C4-2B (cell line): ENCODE measurements at regions not wholly inside any gene's neighbourhood (a gene's known extent, or its start where the extent isn't known, plus 50 kb on each side); places are given as distances from the start of the nearest gene placed in this dataset.

Experiments
- ZFX ChIP-seq: fragments of 450-650 bp; IDR thresholded peaks from 2 replicates; pipeline ENCODE4 v1.6.1; 2017
- TF ChIP-seq, protein P1 (sequence below): fragments of 450-650 bp; conservative IDR thresholded peaks from 2 replicates; pipeline ENCODE4 v1.5.1; 2017; ENCODE audit warnings: mild to moderate bottlenecking

GRCh38 chr5:171528036-171528435, 108.6 kb downstream of the FGF18 start:
- TF ChIP-seq, protein P1, sequence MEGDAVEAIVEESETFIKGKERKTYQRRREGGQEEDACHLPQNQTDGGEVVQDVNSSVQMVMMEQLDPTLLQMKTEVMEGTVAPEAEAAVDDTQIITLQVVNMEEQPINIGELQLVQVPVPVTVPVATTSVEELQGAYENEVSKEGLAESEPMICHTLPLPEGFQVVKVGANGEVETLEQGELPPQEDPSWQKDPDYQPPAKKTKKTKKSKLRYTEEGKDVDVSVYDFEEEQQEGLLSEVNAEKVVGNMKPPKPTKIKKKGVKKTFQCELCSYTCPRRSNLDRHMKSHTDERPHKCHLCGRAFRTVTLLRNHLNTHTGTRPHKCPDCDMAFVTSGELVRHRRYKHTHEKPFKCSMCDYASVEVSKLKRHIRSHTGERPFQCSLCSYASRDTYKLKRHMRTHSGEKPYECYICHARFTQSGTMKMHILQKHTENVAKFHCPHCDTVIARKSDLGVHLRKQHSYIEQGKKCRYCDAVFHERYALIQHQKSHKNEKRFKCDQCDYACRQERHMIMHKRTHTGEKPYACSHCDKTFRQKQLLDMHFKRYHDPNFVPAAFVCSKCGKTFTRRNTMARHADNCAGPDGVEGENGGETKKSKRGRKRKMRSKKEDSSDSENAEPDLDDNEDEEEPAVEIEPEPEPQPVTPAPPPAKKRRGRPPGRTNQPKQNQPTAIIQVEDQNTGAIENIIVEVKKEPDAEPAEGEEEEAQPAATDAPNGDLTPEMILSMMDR = no peak
- no peak for TF ChIP-seq ZFX
